ENCODE measurements at regions not wholly inside any gene's neighbourhood (a gene's known extent, or its start where the extent isn't known, plus 50 kb on each side); places are given as distances from the start of the nearest gene placed in this dataset.

GRCh38 chr9:78769690-78770089, 472.8 kb downstream of the PSAT1 start:
- no peak for TF ChIP-seq CTCF (conservative IDR thresholded peaks at IDR 0.05)
- TF ChIP-seq ZFX (IDR thresholded peaks at IDR 0.05), result no peak
